HepG2 (cell line): ENCODE measurements at regions not wholly inside any gene's neighbourhood (a gene's known extent, or its start where the extent isn't known, plus 50 kb on each side); places are given as distances from the start of the nearest gene placed in this dataset.

Experiments used
- CEBPG ChIP-seq: IDR thresholded peaks from 2 replicates; pipeline ENCODE4 v1.6.1; 2016
- DMAP1 ChIP-seq: IDR thresholded peaks from 2 replicates; pipeline ENCODE4 v1.6.1; 2016
- DPF2 ChIP-seq: sonication (generic); formaldehyde crosslinking; IDR thresholded peaks from 2 replicates; pipeline ENCODE4 v1.4.0; 2020; ENCODE audit warnings: mild to moderate bottlenecking, low read depth, missing genetic modification reagents, borderline replicate concordance
- GATAD1 ChIP-seq: IDR thresholded peaks from 2 replicates; pipeline ENCODE4 v1.6.1; 2016; ENCODE audit warnings: missing genetic modification reagents, missing compliant biosample characterization
- HNF4G ChIP-seq, 2 experiments: sonication (generic) in 1 of 2; formaldehyde crosslinking in 1 of 2; IDR thresholded peaks; 2 replicates each; pipeline versions ENCODE4 v1.4.0 to v1.6.1; 2011 to 2020; ENCODE audit warnings: borderline replicate concordance in 2 of 2, low read depth in 2 of 2, mild to moderate bottlenecking in 2 of 2, low read length in 1 of 2, missing genetic modification reagents in 1 of 2, moderate library complexity in 1 of 2
- HNRNPUL1 ChIP-seq: fragments of 200-400 bp; formaldehyde crosslinking; IDR thresholded peaks from 2 replicates; pipeline ENCODE4 v1.6.1; 2017; ENCODE audit warnings: low read depth, mild to moderate bottlenecking, low read length, moderate library complexity
- JUNB ChIP-seq: sonication (generic); formaldehyde crosslinking; IDR thresholded peaks from 2 replicates; pipeline ENCODE4 v1.8.0; 2022; ENCODE audit warnings: missing genetic modification reagents, mild to moderate bottlenecking, borderline replicate concordance
- KLF16 ChIP-seq, 2 experiments: sonication (generic) in 1 of 2; formaldehyde crosslinking in 1 of 2; IDR thresholded peaks; 2 replicates each; pipeline versions ENCODE4 v1.6.1 to v1.8.0; 2016 to 2023; ENCODE audit warnings: missing genetic modification reagents in 2 of 2, missing compliant biosample characterization in 1 of 2
- MED1 ChIP-seq: sonication (generic); formaldehyde crosslinking; IDR thresholded peaks from 2 replicates; pipeline ENCODE4 v1.4.0; 2020; ENCODE audit warnings: missing genetic modification reagents
- PAX8 ChIP-seq: sonication (generic); formaldehyde crosslinking; IDR thresholded peaks from 2 replicates; pipeline ENCODE4 v1.8.0; 2022; ENCODE audit warnings: mild to moderate bottlenecking, missing genetic modification reagents, borderline replicate concordance
- PITX1 ChIP-seq: sonication (generic); formaldehyde crosslinking; IDR thresholded peaks from 2 replicates; pipeline ENCODE4 v1.5.1; 2020; ENCODE audit warnings: mild to moderate bottlenecking, missing genetic modification reagents
- POLR2AphosphoS2 ChIP-seq: IDR thresholded peaks from 2 replicates; pipeline ENCODE4 v1.6.1; 2011; ENCODE audit warnings: low read depth, low read length, improper control_type of control experiment
- RAD21 ChIP-seq: fragments of 450-650 bp; formaldehyde crosslinking; IDR thresholded peaks from 2 replicates; pipeline ENCODE4 v1.5.0; 2020; ENCODE audit warnings: mild to moderate bottlenecking
- TRIM22 ChIP-seq: fragments of 450-650 bp; IDR thresholded peaks from 2 replicates; pipeline ENCODE4 v1.6.1; 2017
- ZMYM2 ChIP-seq: sonication (generic); formaldehyde crosslinking; IDR thresholded peaks from 2 replicates; pipeline ENCODE4 v1.8.0; 2022; ENCODE audit warnings: mild to moderate bottlenecking, missing genetic modification reagents
- ZNF296 ChIP-seq: sonication (generic); formaldehyde crosslinking; conservative IDR thresholded peaks from 2 replicates; pipeline ENCODE4 v1.5.0; 2020; ENCODE audit warnings: mild to moderate bottlenecking, missing genetic modification reagents
- ZNF781 ChIP-seq: sonication (generic); formaldehyde crosslinking; IDR thresholded peaks from 2 replicates; pipeline ENCODE4 v1.5.1; 2020; ENCODE audit warnings: borderline replicate concordance, mild to moderate bottlenecking, missing genetic modification reagents; ENCODE audit errors: not compliant biosample characterization
- ZNF792 ChIP-seq: IDR thresholded peaks from 2 replicates; pipeline ENCODE4 v1.6.1; 2016
- ZNF841 ChIP-seq: sonication (generic); formaldehyde crosslinking; IDR thresholded peaks from 2 replicates; pipeline ENCODE4 v1.8.1; 2023; ENCODE audit warnings: missing genetic modification reagents, borderline replicate concordance
- TF ChIP-seq, protein P1 (sequence below): sonication (generic); formaldehyde crosslinking; IDR thresholded peaks from 2 replicates; pipeline ENCODE4 v1.5.0; 2020; ENCODE audit warnings: mild to moderate bottlenecking, missing genetic modification reagents
- TF ChIP-seq, protein P2 (sequence below): sonication (generic); formaldehyde crosslinking; IDR thresholded peaks from 2 replicates; pipeline ENCODE4 v1.8.1; 2023; ENCODE audit warnings: missing genetic modification reagents, mild to moderate bottlenecking, borderline replicate concordance
- TF ChIP-seq, protein P3 (sequence below): IDR thresholded peaks from 2 replicates; pipeline ENCODE4 v1.6.1; 2016
- TF ChIP-seq, protein P4 (sequence below): sonication (generic); formaldehyde crosslinking; IDR thresholded peaks from 2 replicates; pipeline ENCODE4 v1.4.0; 2020; ENCODE audit warnings: missing genetic modification reagents; ENCODE audit errors: not compliant biosample characterization

- TF ChIP-seq, protein P1, sequence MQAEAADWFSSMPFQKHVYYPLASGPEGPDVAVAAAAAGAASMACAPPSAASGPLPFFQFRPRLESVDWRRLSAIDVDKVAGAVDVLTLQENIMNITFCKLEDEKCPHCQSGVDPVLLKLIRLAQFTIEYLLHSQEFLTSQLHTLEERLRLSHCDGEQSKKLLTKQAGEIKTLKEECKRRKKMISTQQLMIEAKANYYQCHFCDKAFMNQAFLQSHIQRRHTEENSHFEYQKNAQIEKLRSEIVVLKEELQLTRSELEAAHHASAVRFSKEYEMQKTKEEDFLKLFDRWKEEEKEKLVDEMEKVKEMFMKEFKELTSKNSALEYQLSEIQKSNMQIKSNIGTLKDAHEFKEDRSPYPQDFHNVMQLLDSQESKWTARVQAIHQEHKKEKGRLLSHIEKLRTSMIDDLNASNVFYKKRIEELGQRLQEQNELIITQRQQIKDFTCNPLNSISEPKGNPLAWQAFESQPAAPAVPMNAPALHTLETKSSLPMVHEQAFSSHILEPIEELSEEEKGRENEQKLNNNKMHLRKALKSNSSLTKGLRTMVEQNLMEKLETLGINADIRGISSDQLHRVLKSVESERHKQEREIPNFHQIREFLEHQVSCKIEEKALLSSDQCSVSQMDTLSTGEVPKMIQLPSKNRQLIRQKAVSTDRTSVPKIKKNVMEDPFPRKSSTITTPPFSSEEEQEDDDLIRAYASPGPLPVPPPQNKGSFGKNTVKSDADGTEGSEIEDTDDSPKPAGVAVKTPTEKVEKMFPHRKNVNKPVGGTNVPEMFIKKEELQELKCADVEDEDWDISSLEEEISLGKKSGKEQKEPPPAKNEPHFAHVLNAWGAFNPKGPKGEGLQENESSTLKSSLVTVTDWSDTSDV (CRISPR knock-in tag): no peak
- 0 out of 2 replicates have a peak, but pooled peaks have one; percentile 34 for TF ChIP-seq ZNF841 (CRISPR knock-in tag)
- TF ChIP-seq, protein P2, sequence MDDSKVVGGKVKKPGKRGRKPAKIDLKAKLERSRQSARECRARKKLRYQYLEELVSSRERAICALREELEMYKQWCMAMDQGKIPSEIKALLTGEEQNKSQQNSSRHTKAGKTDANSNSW (CRISPR knock-in tag): no peak
- 0 out of 2 replicates have a peak, but pooled peaks have one; percentile 39 for TF ChIP-seq CEBPG
- 0 out of 2 replicates have a peak, but pooled peaks have one; percentile 30 for TF ChIP-seq GATAD1 (CRISPR knock-in tag)
- peak; percentile 96 for TF ChIP-seq ZMYM2
- no peak for TF ChIP-seq TRIM22
- TF ChIP-seq, protein P3, sequence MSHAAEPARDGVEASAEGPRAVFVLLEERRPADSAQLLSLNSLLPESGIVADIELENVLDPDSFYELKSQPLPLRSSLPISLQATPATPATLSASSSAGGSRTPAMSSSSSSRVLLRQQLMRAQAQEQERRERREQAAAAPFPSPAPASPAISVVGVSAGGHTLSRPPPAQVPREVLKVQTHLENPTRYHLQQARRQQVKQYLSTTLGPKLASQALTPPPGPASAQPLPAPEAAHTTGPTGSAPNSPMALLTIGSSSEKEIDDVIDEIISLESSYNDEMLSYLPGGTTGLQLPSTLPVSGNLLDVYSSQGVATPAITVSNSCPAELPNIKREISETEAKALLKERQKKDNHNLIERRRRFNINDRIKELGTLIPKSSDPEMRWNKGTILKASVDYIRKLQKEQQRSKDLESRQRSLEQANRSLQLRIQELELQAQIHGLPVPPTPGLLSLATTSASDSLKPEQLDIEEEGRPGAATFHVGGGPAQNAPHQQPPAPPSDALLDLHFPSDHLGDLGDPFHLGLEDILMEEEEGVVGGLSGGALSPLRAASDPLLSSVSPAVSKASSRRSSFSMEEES (CRISPR knock-in tag): peak; percentile 46; the same call in 1 of the 2 replicates
- TF ChIP-seq DPF2 (CRISPR knock-in tag): no peak
- TF ChIP-seq, protein P4, sequence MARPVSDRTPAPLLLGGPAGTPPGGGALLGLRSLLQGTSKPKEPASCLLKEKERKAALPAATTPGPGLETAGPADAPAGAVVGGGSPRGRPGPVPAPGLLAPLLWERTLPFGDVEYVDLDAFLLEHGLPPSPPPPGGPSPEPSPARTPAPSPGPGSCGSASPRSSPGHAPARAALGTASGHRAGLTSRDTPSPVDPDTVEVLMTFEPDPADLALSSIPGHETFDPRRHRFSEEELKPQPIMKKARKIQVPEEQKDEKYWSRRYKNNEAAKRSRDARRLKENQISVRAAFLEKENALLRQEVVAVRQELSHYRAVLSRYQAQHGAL: peak; percentile 77
- peak in 1 of 2 experiments; percentile 44; a peak in 1 of 4 replicates for TF ChIP-seq KLF16 (CRISPR knock-in tag; IDR thresholded peaks at IDR 0.05)
- no peak for TF ChIP-seq ZNF296 (CRISPR knock-in tag)
- peak; percentile 37; the same call in 1 of the 2 replicates for TF ChIP-seq RAD21 (CRISPR knock-in tag)
- no peak for TF ChIP-seq PAX8 (CRISPR knock-in tag)
- TF ChIP-seq ZNF781: no peak
- no peak for TF ChIP-seq HNRNPUL1
- peak; percentile 57; the same call in 1 of the 2 replicates for TF ChIP-seq JUNB (CRISPR knock-in tag)
- no peak for TF ChIP-seq POLR2AphosphoS2
- peak; percentile 40 for TF ChIP-seq MED1 (CRISPR knock-in tag)
- TF ChIP-seq DMAP1 (CRISPR knock-in tag): peak; percentile 64
- TF ChIP-seq PITX1 (CRISPR knock-in tag): 0 out of 2 replicates have a peak, but pooled peaks have one; percentile 15
- TF ChIP-seq ZNF792 (CRISPR knock-in tag): peak; percentile 47; the same call in 1 of the 2 replicates
- peak; percentile 50; the same call in 1 of the 2 replicates for TF ChIP-seq HNF4G (IDR thresholded peaks at IDR 0.05; ENCODE audit: borderline replicate concordance, low read depth, low read length)
- TF ChIP-seq HNF4G (CRISPR knock-in tag; IDR thresholded peaks at IDR 0.05; ENCODE audit: borderline replicate concordance, low read depth): peak; percentile 53; the same call in 1 of the 2 replicates
Observed at GRCh38 chr11:23112987-23113886, 253.0 kb upstream of the CCDC179 start (continued).
